Esophagus (tissue), 2 donors: ENCODE measurements at regions not wholly inside any gene's neighbourhood (a gene's known extent, or its start where the extent isn't known, plus 50 kb on each side); places are given as distances from the start of the nearest gene placed in this dataset.

Experiments
- H3K27ac ChIP-seq, 2 donors: one replicate each; pipeline ENCODE4 v1.5.1; 2013; ENCODE audit warnings: low read depth in 2 of 2, mild to moderate bottlenecking in 2 of 2, inconsistent platforms in 1 of 2, low read length in 1 of 2, moderate library complexity in 1 of 2
- H3K27me3 ChIP-seq, 2 donors: one replicate each; pipeline ENCODE4 v1.6.1; 2013; ENCODE audit warnings: low read length in 2 of 2, control low read depth in 1 of 2, mild to moderate bottlenecking in 1 of 2; ENCODE audit not compliant: insufficient read depth in 2 of 2, control insufficient read depth in 1 of 2
- H3K36me3 ChIP-seq, 2 donors: one replicate each; pipeline ENCODE4 v1.6.1; 2013; ENCODE audit warnings: low read length in 1 of 2; ENCODE audit not compliant: control insufficient read depth in 2 of 2, insufficient read depth in 2 of 2
- H3K4me1 ChIP-seq, 2 donors: one replicate each; pipeline ENCODE4 v1.6.1; 2013; ENCODE audit warnings: low read length in 1 of 2; ENCODE audit not compliant: control insufficient read depth in 2 of 2, insufficient read depth in 2 of 2
- H3K4me3 ChIP-seq, 2 donors: one replicate each; pipeline ENCODE4 v1.5.1; 2013; ENCODE audit warnings: low read length in 2 of 2, mild to moderate bottlenecking in 2 of 2, low read depth in 1 of 2, moderate library complexity in 1 of 2
- H3K9me3 ChIP-seq, 2 donors: one replicate each; pipeline ENCODE4 v1.6.1; 2013; ENCODE audit warnings: mild to moderate bottlenecking in 2 of 2, low read depth in 1 of 2, low read length in 1 of 2, moderate library complexity in 1 of 2; ENCODE audit not compliant: control insufficient read depth in 2 of 2, insufficient read depth in 1 of 2
- WGBS, 2 donors: extraction: QIAGEN DNeasy Blood & Tissue Kit; methylation state at CpG; one replicate each; pipeline ENCODE4 v1.1.7; 2013; 5-methylcytosine and 5-hydroxymethylcytosine counted together
- donor health status: healthy with polysubstance abuse.
- donor health status: Bipolar disorder and iron deficiency.

GRCh38 chr11:126115127-126115495 is 52.4 kb upstream of the CDON start:
- 21 to 24% methylated on average over 4 of the region's 4 CpGs for WGBS, 2 donors
- Histone ChIP-seq H3K36me3 (no peaks in the 10 kb centered on the region), H3K27me3 (no peaks in the 10 kb centered on the region), H3K4me3 (no peak overlapping the region), H3K4me1 (peaks cover 3 to 15% of the 10 kb centered on the region in 2 donors), H3K27ac (peak overlapping the region; percentile 65 to 83), H3K9me3 (no peaks in the 10 kb centered on the region)

- Histone ChIP-seq H3K27me3 (no peaks in the 10 kb centered on the region), H3K4me3 (no peak overlapping the region), H3K27ac (peak overlapping the region; percentile 30 to 85), H3K4me1 (peaks cover 3 to 15% of the 10 kb centered on the region in 2 donors), H3K36me3 (no peaks in the 10 kb centered on the region), H3K9me3 (no peaks in the 10 kb centered on the region)
- 56 to 69% methylated on average over 6 of the region's 6 CpGs for whole genome bisulfite sequencing, 2 donors
Measured at GRCh38 chr11:126114486-126115126, 51.9 kb upstream of the CDON start.

GRCh38 chr11:126113963-126114362 is 51.3 kb upstream of the CDON start:
- Histone ChIP-seq H3K27me3 (no peaks in the 10 kb centered on the region), H3K4me3 (no peak overlapping the region), H3K4me1 (peaks cover 3 to 15% of the 10 kb centered on the region in 2 donors), H3K36me3 (no peaks in the 10 kb centered on the region), H3K27ac (peak overlapping the region; percentile 30 to 85), H3K9me3 (no peaks in the 10 kb centered on the region)
- 38 to 41% methylated on average over 4 of the region's 4 CpGs for WGBS, 2 donors

GRCh38 chr11:126113515-126113957 is 50.9 kb upstream of the CDON start:
- no peaks in the 10 kb centered on the region for H3K27me3 ChIP-seq
- peak overlapping the region; percentile 30 to 85 for H3K27ac ChIP-seq
- no peak overlapping the region for H3K4me3 ChIP-seq
- no peaks in the 10 kb centered on the region for H3K9me3 ChIP-seq
- 21 to 28% methylated on average over 7 of the region's 7 CpGs for WGBS, 2 donors
- H3K4me1 ChIP-seq, result peaks cover 3 to 15% of the 10 kb centered on the region in 2 donors
- H3K36me3 ChIP-seq, result no peaks in the 10 kb centered on the region

GRCh38 chr11:126113012-126113411 is 50.3 kb upstream of the CDON start:
- Histone ChIP-seq H3K27me3 (no peaks in the 10 kb centered on the region), H3K9me3 (no peaks in the 10 kb centered on the region), H3K4me3 (no peak overlapping the region), H3K36me3 (no peaks in the 10 kb centered on the region), H3K27ac (peak overlapping the region in 1 of 2 donors; percentile 10), H3K4me1 (peaks cover 3 to 15% of the 10 kb centered on the region in 2 donors)
- WGBS, 2 donors, result 73 to 80% methylated on average over 9 of the region's 9 CpGs

- Histone ChIP-seq H3K27me3 (no peaks in the 10 kb centered on the region), H3K9me3 (no peaks in the 10 kb centered on the region), H3K4me3 (no peak overlapping the region), H3K27ac (no peak overlapping the region), H3K36me3 (no peaks in the 10 kb centered on the region), H3K4me1 (peaks cover 3 to 15% of the 10 kb centered on the region in 2 donors)
- WGBS, 2 donors, result 68 to 73% methylated on average over 14 of the region's 14 CpGs
Measured at GRCh38 chr11:126112547-126112946, 49.9 kb upstream of the CDON start.
